Liver (tissue), 8 donors: ENCODE measurements at regions not wholly inside any gene's neighbourhood (a gene's known extent, or its start where the extent isn't known, plus 50 kb on each side); places are given as distances from the start of the nearest gene placed in this dataset.

Source experiments
- DNase-seq: peaks from one replicate; pipeline ENCODE4 v3.0.0-alpha.2; 2017; ENCODE audit warnings: low spot score
- H3K27ac ChIP-seq, 2 donors: one replicate each; pipeline ENCODE4 v1.7.0; 2013; ENCODE audit warnings: inconsistent platforms in 2 of 2, low read length in 2 of 2, control low read depth in 1 of 2, low read depth in 1 of 2, mild to moderate bottlenecking in 1 of 2
- H3K27me3 ChIP-seq, 4 donors: one replicate each; pipeline versions ENCODE4 v1.6.1 to v1.7.0; 2013; ENCODE audit warnings: low read length in 3 of 4, inconsistent platforms in 1 of 4, mild to moderate bottlenecking in 1 of 4, moderate library complexity in 1 of 4; ENCODE audit not compliant: control insufficient read depth in 4 of 4, insufficient read depth in 4 of 4
- H3K36me3 ChIP-seq, 4 donors: one replicate each; pipeline versions ENCODE4 v1.6.1 to v1.7.0; 2013; ENCODE audit warnings: low read length in 3 of 4, mild to moderate bottlenecking in 3 of 4, low read depth in 1 of 4, moderate library complexity in 1 of 4; ENCODE audit not compliant: control insufficient read depth in 4 of 4, insufficient read depth in 3 of 4
- H3K4me1 ChIP-seq, 4 donors: one replicate each; pipeline versions ENCODE4 v1.6.1 to v1.7.0; 2013; ENCODE audit warnings: low read length in 3 of 4, mild to moderate bottlenecking in 3 of 4, moderate library complexity in 1 of 4; ENCODE audit not compliant: control insufficient read depth in 4 of 4, insufficient read depth in 4 of 4
- H3K4me3 ChIP-seq, 3 donors: one replicate each; pipeline versions ENCODE4 v1.6.1 to v1.7.0; 2013; ENCODE audit warnings: low read length in 3 of 3, control low read depth in 1 of 3, low read depth in 1 of 3, mild to moderate bottlenecking in 1 of 3
- H3K9ac ChIP-seq, 2 donors: one replicate each; pipeline ENCODE4 v1.7.0; 2013; ENCODE audit warnings: low read length in 2 of 2, mild to moderate bottlenecking in 2 of 2, moderate library complexity in 2 of 2, control low read depth in 1 of 2, low read depth in 1 of 2
- H3K9me3 ChIP-seq, 4 donors: one replicate each; pipeline versions ENCODE4 v1.6.1 to v1.7.0; 2013; ENCODE audit warnings: low read length in 3 of 4; ENCODE audit not compliant: control insufficient read depth in 4 of 4
- ATF3 ChIP-seq: IDR thresholded peaks from 2 replicates; pipeline ENCODE4 v1.6.1; 2016; ENCODE audit warnings: antibody characterized with exemption
- CTCF ChIP-seq: fragments of 150-350 bp; IDR thresholded peaks from 2 replicates; pipeline ENCODE4 v1.5.1; 2017; ENCODE audit warnings: improper control_type of control experiment, low read depth, low read length; ENCODE audit not compliant: missing input control
- EGR1 ChIP-seq, 2 donors: IDR thresholded peaks; 2 replicates each; pipeline ENCODE4 v1.6.1; 2016 to 2018; ENCODE audit warnings: antibody characterized with exemption in 2 of 2, low read depth in 2 of 2
- FOXA1 ChIP-seq: IDR thresholded peaks from 2 replicates; pipeline ENCODE4 v1.6.1; 2016; ENCODE audit warnings: antibody characterized with exemption
- FOXA2 ChIP-seq: IDR thresholded peaks from 2 replicates; pipeline ENCODE4 v1.6.1; 2016; ENCODE audit warnings: antibody characterized with exemption
- GABPA ChIP-seq, 2 donors: IDR thresholded peaks in 1 of 2; conservative IDR thresholded peaks in 1 of 2; 2 replicates each; pipeline ENCODE4 v1.6.1; 2016; ENCODE audit warnings: antibody characterized with exemption in 2 of 2, mild to moderate bottlenecking in 1 of 2, moderate library complexity in 1 of 2
- HNF4A ChIP-seq, 2 donors: conservative IDR thresholded peaks; 2 replicates each; pipeline ENCODE4 v1.6.1; 2016; ENCODE audit warnings: antibody characterized with exemption in 2 of 2, mild to moderate bottlenecking in 2 of 2
- HNF4G ChIP-seq: IDR thresholded peaks from 2 replicates; pipeline ENCODE4 v1.6.1; 2016; ENCODE audit warnings: antibody characterized with exemption
- JUND ChIP-seq, 2 donors: IDR thresholded peaks; 2 replicates each; pipeline ENCODE4 v1.6.1; 2016; ENCODE audit warnings: antibody characterized with exemption in 2 of 2
- MAX ChIP-seq: IDR thresholded peaks from 2 replicates; pipeline ENCODE4 v1.6.1; 2016; ENCODE audit warnings: antibody characterized with exemption
- NR2F2 ChIP-seq: IDR thresholded peaks from 2 replicates; pipeline ENCODE4 v1.6.1; 2016; ENCODE audit warnings: antibody characterized with exemption
- RAD21 ChIP-seq, 2 donors: IDR thresholded peaks; 2 replicates each; pipeline ENCODE4 v1.6.1; 2016; ENCODE audit warnings: antibody characterized with exemption in 2 of 2, mild to moderate bottlenecking in 2 of 2
- REST ChIP-seq: IDR thresholded peaks from 2 replicates; pipeline ENCODE4 v1.6.1; 2016; ENCODE audit warnings: antibody characterized with exemption, mild to moderate bottlenecking
- RXRA ChIP-seq, 2 donors: IDR thresholded peaks; 2 replicates each; pipeline ENCODE4 v1.6.1; 2017 to 2018; ENCODE audit warnings: antibody characterized with exemption in 2 of 2, mild to moderate bottlenecking in 1 of 2
- SP1 ChIP-seq: IDR thresholded peaks from 2 replicates; pipeline ENCODE4 v1.6.1; 2018; ENCODE audit warnings: antibody characterized with exemption, mild to moderate bottlenecking
- TAF1 ChIP-seq: conservative IDR thresholded peaks from 2 replicates; pipeline ENCODE4 v1.6.1; 2016; ENCODE audit warnings: antibody characterized with exemption, mild to moderate bottlenecking
- YY1 ChIP-seq: IDR thresholded peaks from 2 replicates; pipeline ENCODE4 v1.6.1; 2016; ENCODE audit warnings: antibody characterized with exemption, mild to moderate bottlenecking
- ZBTB33 ChIP-seq: IDR thresholded peaks from 2 replicates; pipeline ENCODE4 v1.6.1; 2016; ENCODE audit warnings: antibody characterized with exemption
- WGBS: extraction: QIAGEN DNeasy Blood & Tissue Kit; methylation state at CpG from one replicate; pipeline ENCODE4 v1.1.7; 2013; 5-methylcytosine and 5-hydroxymethylcytosine counted together
- donor health status: healthy.
- donor health status: healthy.
- donor health status: healthy.
- donor health status: healthy.
- donor health status: healthy.

- DNase-seq: no peak
- no peak overlapping the region for H3K4me3 ChIP-seq
- no peak for TF ChIP-seq HNF4G
- no peak for TF ChIP-seq RXRA (IDR thresholded peaks at IDR 0.05)
- no peak for TF ChIP-seq FOXA2
- TF ChIP-seq CTCF: no peak
- TF ChIP-seq JUND (IDR thresholded peaks at IDR 0.05): no peak
- TF ChIP-seq RAD21 (IDR thresholded peaks at IDR 0.05): no peak
- TF ChIP-seq FOXA1: no peak
- no peak for TF ChIP-seq TAF1
- no peak for TF ChIP-seq ATF3
- TF ChIP-seq REST: no peak
- no peak for TF ChIP-seq ZBTB33
- TF ChIP-seq SP1: no peak
- TF ChIP-seq NR2F2: no peak
- no peak for TF ChIP-seq YY1
- no peak for TF ChIP-seq EGR1 (IDR thresholded peaks at IDR 0.05; ENCODE audit: low read depth in 2 of 2)
- H3K4me1 ChIP-seq: no peaks in the 10 kb centered on the region
- no peaks in the 10 kb centered on the region for H3K27me3 ChIP-seq
- 69% methylated on average over 2 of the region's 2 CpGs for WGBS
- peaks cover 0 to 3% (median 0%) of the 10 kb centered on the region in 4 donors for H3K9me3 ChIP-seq
- H3K27ac ChIP-seq: no peak overlapping the region
- H3K36me3 ChIP-seq: no peaks in the 10 kb centered on the region
- H3K9ac ChIP-seq: no peak overlapping the region
Observed at GRCh38 chr9:11708899-11709298, 984.3 kb upstream of the TYRP1 start.

GRCh38 chr9:11709567-11709966, 983.6 kb upstream of the TYRP1 start:
- no peak for DNase-seq
- Histone ChIP-seq H3K9ac (no peak overlapping the region), H3K36me3 (no peaks in the 10 kb centered on the region), H3K4me1 (no peaks in the 10 kb centered on the region), H3K27me3 (no peaks in the 10 kb centered on the region), H3K4me3 (no peak overlapping the region), H3K9me3 (peaks cover 0 to 3% (median 0%) of the 10 kb centered on the region in 4 donors), H3K27ac (no peak overlapping the region)
- WGBS: 31% methylated on average over 1 of the region's 1 CpG
- TF ChIP-seq ATF3 (no peak), HNF4G (no peak), HNF4A (conservative IDR thresholded peaks at IDR 0.05) (no peak), MAX (no peak), RXRA (IDR thresholded peaks at IDR 0.05) (no peak), TAF1 (no peak), GABPA (IDR thresholded peaks at IDR 0.05 in 1 of 2, conservative IDR thresholded peaks at IDR 0.05 in 1 of 2) (no peak), JUND (IDR thresholded peaks at IDR 0.05) (no peak), SP1 (no peak), YY1 (no peak), REST (no peak), NR2F2 (no peak), ZBTB33 (no peak)
